Tibial nerve (tissue), 3 donors: ENCODE measurements at regions not wholly inside any gene's neighbourhood (a gene's known extent, or its start where the extent isn't known, plus 50 kb on each side); places are given as distances from the start of the nearest gene placed in this dataset.

ENCODE experiments used
- POLR2A ChIP-seq, 2 donors: fragments of 450-650 bp; IDR thresholded peaks; one replicate each; pipeline ENCODE4 v1.6.1; 2017; ENCODE audit warnings: antibody characterized with exemption in 2 of 2, mild to moderate bottlenecking in 2 of 2, moderate library complexity in 2 of 2
- TF ChIP-seq, protein P1 (sequence below), 5 experiments: fragments of 200-600 bp in 3 of 5; fragments of 450-650 bp in 2 of 5; sonication (generic) in 3 of 5; IDR thresholded peaks; one replicate each; pipeline ENCODE4 v1.5.1; 2016 to 2019; ENCODE audit warnings: antibody characterized with exemption in 5 of 5, mild to moderate bottlenecking in 3 of 5, moderate library complexity in 2 of 5

DNA sequence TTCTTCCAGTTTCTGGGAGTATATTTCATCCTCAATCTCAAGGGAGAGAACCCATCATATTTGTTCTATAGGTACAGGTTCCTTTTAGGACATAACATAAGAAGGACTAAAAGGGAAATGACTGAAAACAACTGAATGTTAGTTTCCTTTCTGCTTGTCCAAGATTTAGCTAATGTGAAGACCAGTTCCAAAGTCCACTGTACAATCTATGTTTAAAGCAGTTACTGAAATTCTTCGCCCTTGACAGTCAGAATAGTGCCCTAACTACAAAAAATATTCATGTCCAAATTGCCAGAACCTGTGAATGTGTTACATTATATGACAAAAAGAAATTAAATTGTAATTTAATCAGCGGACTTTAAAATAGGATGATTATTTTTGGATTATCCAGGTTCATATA is 466.3 kb upstream of the SETBP1 start:
- TF ChIP-seq, protein P1, sequence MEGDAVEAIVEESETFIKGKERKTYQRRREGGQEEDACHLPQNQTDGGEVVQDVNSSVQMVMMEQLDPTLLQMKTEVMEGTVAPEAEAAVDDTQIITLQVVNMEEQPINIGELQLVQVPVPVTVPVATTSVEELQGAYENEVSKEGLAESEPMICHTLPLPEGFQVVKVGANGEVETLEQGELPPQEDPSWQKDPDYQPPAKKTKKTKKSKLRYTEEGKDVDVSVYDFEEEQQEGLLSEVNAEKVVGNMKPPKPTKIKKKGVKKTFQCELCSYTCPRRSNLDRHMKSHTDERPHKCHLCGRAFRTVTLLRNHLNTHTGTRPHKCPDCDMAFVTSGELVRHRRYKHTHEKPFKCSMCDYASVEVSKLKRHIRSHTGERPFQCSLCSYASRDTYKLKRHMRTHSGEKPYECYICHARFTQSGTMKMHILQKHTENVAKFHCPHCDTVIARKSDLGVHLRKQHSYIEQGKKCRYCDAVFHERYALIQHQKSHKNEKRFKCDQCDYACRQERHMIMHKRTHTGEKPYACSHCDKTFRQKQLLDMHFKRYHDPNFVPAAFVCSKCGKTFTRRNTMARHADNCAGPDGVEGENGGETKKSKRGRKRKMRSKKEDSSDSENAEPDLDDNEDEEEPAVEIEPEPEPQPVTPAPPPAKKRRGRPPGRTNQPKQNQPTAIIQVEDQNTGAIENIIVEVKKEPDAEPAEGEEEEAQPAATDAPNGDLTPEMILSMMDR (IDR thresholded peaks at IDR 0.05): no peak
- no peak for TF ChIP-seq POLR2A (IDR thresholded peaks at IDR 0.05)
